Lower lobe of right lung (tissue), 2 donors: ENCODE measurements at regions not wholly inside any gene's neighbourhood (a gene's known extent, or its start where the extent isn't known, plus 50 kb on each side); places are given as distances from the start of the nearest gene placed in this dataset.

Experiments
- ATAC-seq, 2 donors: fragments of 200-7000 bp; cut with Tn5 transposase; one replicate each; pipeline ENCODE4 v1.9.1; 2020 to 2022; ENCODE audit warnings: mild to moderate bottlenecking in 2 of 2, moderate library complexity in 2 of 2
- DNase-seq: peaks from one replicate; pipeline ENCODE4 v3.0.0-alpha.2; 2020
- H3K27ac ChIP-seq: fragments of 200-600 bp; one replicate; pipeline ENCODE4 v1.8.0; 2022
- H3K27me3 ChIP-seq: fragments of 200-600 bp; one replicate; pipeline ENCODE4 v1.8.0; 2022; ENCODE audit warnings: low read depth
- H3K36me3 ChIP-seq: fragments of 200-600 bp; one replicate; pipeline ENCODE4 v1.8.0; 2022; ENCODE audit warnings: mild to moderate bottlenecking
- H3K4me1 ChIP-seq: fragments of 200-600 bp; one replicate; pipeline ENCODE4 v1.8.0; 2022
- H3K4me3 ChIP-seq: fragments of 200-600 bp; one replicate; pipeline ENCODE4 v1.8.0; 2022; ENCODE audit warnings: mild to moderate bottlenecking
- H3K9me3 ChIP-seq: fragments of 200-600 bp; one replicate; pipeline ENCODE4 v1.8.0; 2022
- intact Hi-C: fragments of 100-400 bp; cut with DNase I; formaldehyde crosslinking; loops from one replicate; pipeline ENCODE4 v1.11.0; 2022
- TF ChIP-seq, protein P1 (sequence below): fragments of 200-600 bp; IDR thresholded peaks from one replicate; pipeline ENCODE4 v1.8.0; 2022; ENCODE audit warnings: antibody characterized with exemption, mild to moderate bottlenecking
- donor health status: DM: no; HTN: yes; CAD: no; lungs with severe emphysema.

DNA sequence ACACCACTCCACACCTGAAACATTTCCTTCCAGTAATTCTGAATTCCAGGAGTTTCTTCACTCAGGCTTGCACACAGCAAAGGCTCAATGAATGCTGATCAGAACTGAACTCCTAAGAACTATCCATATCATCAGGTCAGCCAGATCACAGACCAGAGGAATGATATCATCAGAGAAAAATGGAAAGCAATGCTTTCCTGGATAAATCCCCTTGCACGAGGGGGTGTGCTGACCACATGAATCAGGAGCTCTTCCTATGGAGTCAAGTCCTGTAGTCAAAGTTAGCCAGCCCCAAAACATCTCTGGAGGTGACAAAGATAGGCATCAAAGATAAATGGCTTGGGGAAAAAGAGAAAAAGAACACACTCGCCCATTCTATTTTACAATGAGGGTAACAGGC, 83.8 kb upstream of the ACVR2A start:
- ATAC-seq (no peak), DNase-seq (no peak)
- Histone ChIP-seq H3K4me1 (no peaks in the 10 kb centered on the region), H3K4me3 (no peak overlapping the region), H3K27ac (no peak overlapping the region), H3K36me3 (no peaks in the 10 kb centered on the region), H3K9me3 (no peaks in the 10 kb centered on the region), H3K27me3 (no peaks in the 10 kb centered on the region)
- intact Hi-C loops: no loop called here
- TF ChIP-seq, protein P1, sequence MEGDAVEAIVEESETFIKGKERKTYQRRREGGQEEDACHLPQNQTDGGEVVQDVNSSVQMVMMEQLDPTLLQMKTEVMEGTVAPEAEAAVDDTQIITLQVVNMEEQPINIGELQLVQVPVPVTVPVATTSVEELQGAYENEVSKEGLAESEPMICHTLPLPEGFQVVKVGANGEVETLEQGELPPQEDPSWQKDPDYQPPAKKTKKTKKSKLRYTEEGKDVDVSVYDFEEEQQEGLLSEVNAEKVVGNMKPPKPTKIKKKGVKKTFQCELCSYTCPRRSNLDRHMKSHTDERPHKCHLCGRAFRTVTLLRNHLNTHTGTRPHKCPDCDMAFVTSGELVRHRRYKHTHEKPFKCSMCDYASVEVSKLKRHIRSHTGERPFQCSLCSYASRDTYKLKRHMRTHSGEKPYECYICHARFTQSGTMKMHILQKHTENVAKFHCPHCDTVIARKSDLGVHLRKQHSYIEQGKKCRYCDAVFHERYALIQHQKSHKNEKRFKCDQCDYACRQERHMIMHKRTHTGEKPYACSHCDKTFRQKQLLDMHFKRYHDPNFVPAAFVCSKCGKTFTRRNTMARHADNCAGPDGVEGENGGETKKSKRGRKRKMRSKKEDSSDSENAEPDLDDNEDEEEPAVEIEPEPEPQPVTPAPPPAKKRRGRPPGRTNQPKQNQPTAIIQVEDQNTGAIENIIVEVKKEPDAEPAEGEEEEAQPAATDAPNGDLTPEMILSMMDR: no peak

DNA sequence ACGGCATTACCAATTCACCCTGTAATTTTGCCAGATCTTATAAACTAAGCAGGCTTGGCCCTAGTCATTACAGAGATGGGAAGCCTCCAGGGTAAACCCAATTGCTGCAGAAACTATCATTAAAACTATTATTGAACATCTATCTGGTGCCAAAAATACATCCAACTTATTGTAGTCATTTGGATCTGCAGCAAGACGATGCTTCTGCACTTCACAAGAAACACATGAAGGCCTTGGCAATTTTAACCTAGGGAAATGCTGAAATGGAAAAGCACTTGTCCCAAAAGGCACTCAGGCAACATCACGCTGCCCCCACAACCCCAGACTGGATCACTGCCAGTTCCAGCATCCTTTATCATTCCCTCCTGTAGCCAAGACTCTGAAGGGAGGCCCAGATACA, 85.3 kb upstream of the ACVR2A start:
- TF ChIP-seq, protein P1: no peak
- DNase-seq (no peak), ATAC-seq (no peak)
- Histone ChIP-seq H3K4me1 (no peaks in the 10 kb centered on the region), H3K27me3 (no peaks in the 10 kb centered on the region), H3K9me3 (no peaks in the 10 kb centered on the region), H3K36me3 (no peaks in the 10 kb centered on the region), H3K27ac (no peak overlapping the region), H3K4me3 (no peak overlapping the region)
- intact Hi-C loops: no loop called here

DNA sequence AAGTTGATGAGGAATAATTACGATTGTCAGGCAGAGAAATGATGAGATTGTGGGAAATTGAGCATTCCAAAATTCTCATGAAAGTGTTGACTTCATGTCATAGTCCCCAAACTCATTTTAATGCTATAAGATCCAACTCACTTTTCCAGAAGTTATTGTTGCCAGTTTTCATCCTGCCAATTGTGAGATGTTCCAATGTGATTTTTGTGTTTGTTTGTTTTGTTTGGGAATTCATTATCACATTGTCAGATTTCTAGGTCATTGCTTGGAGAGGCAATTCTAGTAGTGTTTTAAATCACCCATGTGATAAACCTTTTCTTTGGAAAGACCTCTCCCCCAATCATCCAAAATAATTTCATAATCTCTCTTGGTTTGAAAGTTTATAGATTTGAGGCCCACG, 86.0 kb upstream of the ACVR2A start:
- no peak for ATAC-seq
- Histone ChIP-seq H3K27ac (no peak overlapping the region), H3K36me3 (no peaks in the 10 kb centered on the region), H3K4me1 (no peaks in the 10 kb centered on the region), H3K4me3 (no peak overlapping the region), H3K27me3 (no peaks in the 10 kb centered on the region), H3K9me3 (no peaks in the 10 kb centered on the region)
- intact Hi-C loops: no loop called here
- TF ChIP-seq, protein P1: no peak
- no peak for DNase-seq

DNA sequence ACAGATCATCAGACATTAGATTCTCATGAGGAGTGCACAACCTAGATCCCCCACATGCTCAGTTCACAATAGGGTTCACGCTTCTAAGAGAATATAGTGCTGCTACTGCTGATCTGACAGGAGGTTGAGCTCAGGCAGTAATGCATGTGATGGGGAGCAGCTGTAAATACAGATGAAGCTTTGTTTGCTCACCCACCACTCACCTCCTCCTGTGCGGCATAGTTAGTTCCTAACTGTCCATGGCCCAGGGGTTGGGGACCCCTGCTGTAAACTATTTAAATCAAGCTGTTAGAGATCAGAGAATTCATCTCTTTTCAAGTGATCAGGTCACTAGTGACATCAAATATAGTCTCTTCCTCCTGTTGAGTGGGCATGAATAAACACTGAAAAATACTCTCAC, 88.8 kb upstream of the ACVR2A start:
- ATAC-seq (no peak), DNase-seq (no peak)
- H3K27me3 ChIP-seq: no peaks in the 10 kb centered on the region
- H3K36me3 ChIP-seq: no peaks in the 10 kb centered on the region
- H3K27ac ChIP-seq: no peak overlapping the region
- H3K9me3 ChIP-seq: no peaks in the 10 kb centered on the region
- intact Hi-C loops: no loop called here
- TF ChIP-seq, protein P1: no peak
- H3K4me1 ChIP-seq: no peaks in the 10 kb centered on the region
- H3K4me3 ChIP-seq: no peak overlapping the region

DNA sequence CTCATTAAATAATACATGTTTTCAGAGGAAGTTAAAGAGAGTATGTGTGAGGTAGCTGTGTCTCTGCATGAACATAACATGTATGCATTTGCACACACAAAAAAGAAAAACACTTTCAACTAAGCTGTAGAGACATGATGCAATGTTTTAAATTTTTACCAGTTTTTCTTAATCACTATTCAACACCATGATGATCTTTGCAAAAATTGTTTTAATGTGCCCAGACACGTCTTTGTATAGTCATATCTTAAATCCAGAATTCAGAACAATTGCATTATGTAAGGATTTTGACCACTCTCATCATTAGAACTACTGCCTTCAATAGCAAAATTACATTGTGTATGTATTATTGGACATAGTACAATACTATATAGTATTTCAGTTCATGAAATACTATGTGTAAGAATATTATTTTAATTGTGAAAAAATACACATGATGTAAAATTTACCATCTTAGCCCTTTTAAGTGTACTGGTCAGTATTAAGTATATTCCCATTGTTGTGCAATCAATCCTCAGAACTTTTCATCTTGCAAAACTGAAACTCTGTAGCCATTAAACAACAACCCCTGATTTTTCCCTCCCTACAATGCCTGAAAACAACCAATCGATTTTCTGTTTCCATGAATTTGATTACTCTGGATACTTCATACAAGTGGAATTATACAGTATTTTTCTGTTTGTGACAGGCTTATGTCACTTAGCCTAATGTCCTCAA, 104.5 kb upstream of the ACVR2A start:
- Histone ChIP-seq H3K4me1 (no peaks in the 10 kb centered on the region), H3K27ac (no peak overlapping the region), H3K4me3 (no peak overlapping the region), H3K9me3 (no peaks in the 10 kb centered on the region), H3K36me3 (no peaks in the 10 kb centered on the region), H3K27me3 (no peaks in the 10 kb centered on the region)
- DNase-seq: no peak
- TF ChIP-seq, protein P1: no peak
- intact Hi-C loops: no loop called here
- no peak for ATAC-seq
